NCI-H526 treated with DMSO at 0.1 percent for 48 hours (cell line): ENCODE measurements at regions not wholly inside any gene's neighbourhood (a gene's known extent, or its start where the extent isn't known, plus 50 kb on each side); places are given as distances from the start of the nearest gene placed in this dataset.
"Not testable (repeated sequence)": the region's sequence is repeated elsewhere in the genome, so short reads cannot be mapped to it uniquely, and the experiment has no call there.

ENCODE experiments used
- DNase-seq: peaks from one replicate; lab custom pipeline; 2025; lab: John Stamatoyannopoulos, UW

DNA sequence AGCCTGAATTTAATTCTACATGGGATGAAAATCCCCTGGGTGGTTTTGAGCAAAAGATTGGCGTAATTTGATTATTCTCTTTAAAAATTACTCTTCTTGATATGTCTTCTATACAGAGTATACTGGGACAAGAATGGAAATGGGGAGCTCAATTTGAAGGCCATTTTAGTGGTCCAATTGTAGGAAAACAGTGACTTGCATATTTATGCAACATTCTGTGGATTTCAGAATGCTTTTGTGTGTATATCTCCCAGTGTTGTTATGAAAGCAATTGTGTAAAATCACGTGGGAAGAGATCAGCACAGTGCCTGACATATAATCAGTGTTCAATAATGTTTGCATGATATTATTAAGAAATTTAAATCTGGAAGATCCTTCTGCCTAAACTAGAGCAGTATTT, 575.9 kb upstream of the PBX1 start:
- no peak for DNase-seq

DNA sequence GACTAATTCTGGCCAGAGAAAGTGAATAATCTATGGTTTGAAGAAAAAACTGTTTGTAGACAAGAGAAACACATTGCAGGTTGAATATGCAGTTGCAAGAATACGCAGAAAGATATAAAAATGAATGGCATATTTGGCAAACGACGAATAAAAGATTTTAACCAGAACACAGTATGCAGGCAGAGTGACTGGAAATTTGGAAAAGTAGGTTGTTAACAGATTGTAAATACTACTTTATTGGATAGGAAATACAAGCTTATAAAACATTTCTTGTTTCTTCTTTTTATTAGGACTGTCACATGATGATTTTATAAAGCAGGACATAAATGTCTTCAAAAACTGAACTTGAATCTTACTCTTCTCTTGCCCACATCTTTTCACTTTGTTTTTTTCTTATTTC, 573.3 kb upstream of the PBX1 start:
- DNase-seq: no peak

DNA sequence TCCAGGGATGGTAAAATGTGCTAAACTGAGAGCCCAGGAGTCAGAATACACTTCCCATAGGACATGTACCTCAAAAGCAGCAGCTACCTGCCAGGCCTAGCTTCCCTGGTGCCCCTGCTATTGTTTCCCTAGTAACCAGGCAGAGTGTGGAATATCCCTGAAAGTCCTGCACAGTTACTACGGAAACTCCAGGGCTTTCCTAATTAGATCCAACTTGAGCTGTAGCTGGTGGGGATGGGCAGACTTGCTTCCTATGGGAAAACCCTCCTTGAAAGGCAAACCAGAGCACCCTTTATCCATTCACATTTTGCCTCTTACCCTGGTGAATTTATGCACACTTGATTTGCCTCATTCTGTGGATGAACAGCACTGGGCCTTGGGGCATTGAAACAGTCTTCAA, 559.9 kb upstream of the PBX1 start:
- no peak for DNase-seq

DNA sequence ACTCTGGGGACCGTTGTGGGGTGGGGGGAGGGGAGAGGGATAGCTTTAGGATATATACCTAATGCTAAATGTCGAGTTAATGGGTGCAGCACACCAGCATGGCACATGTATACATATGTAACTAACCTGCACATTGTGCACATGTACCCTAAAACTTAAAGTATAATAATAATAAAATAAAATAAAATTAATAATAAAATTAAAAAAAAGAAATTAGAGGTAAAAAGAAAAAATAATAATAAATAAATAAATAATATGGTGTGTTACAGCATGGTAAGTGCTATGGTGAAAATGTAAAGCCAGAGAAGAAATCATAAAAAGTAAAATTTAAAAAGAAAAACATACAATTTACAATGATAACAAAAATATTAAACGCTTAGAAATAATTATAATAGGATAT, 552.8 kb upstream of the PBX1 start:
- DNase-seq: not testable (repeated sequence)

- DNase-seq: no peak
These were observed 552.4 kb upstream of the PBX1 start for GRCh38 chr1:164006621-164007020.

DNA sequence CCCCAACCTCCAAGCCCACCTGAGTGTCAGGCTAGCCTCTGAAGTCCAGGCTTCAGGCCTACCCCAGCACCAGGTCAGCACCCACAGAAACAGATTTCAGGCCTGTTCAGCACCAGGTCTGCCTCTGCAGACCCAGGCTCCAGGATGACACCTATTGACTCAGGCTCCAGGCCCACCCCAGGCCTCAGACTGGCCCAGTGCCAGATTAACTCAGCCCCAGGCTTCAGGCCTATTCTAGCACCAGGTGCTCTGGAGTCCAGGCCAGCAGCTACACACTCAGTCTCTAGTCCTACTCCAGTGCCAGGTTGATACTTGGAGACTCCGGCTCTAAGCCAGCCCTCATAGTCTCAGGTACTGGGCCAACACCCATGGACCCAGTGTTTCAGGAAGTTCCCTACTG, 541.7 kb upstream of the PBX1 start:
- DNase-seq: no peak

GRCh38 chr1:164020391-164020790, 538.6 kb upstream of the PBX1 start:
- no peak for DNase-seq

GRCh38 chr1:164021813-164022212, 537.2 kb upstream of the PBX1 start:
- DNase-seq: no peak

DNA sequence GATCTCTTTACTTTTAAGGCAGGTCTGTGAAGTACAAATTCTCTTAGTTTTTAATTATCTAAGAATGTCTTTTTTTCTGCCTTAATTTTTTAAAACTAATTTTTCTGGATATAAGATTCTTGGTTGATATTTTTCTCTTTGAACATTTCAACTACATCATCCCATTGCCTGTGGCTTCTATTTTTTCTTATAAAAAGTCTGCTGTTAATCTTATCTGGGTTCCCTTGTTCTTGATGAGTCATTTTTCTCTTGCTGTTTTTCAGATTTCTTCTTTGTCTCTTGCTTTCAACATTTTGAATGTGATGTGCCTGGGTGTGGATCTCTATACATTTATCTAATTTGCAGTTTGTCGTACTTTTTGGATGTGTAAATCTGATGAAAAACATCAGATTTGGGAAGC, 525.2 kb upstream of the PBX1 start:
- DNase-seq: no peak

GRCh38 chr1:164040754-164041153, 518.2 kb upstream of the PBX1 start:
- DNase-seq: peak; percentile 42

DNA sequence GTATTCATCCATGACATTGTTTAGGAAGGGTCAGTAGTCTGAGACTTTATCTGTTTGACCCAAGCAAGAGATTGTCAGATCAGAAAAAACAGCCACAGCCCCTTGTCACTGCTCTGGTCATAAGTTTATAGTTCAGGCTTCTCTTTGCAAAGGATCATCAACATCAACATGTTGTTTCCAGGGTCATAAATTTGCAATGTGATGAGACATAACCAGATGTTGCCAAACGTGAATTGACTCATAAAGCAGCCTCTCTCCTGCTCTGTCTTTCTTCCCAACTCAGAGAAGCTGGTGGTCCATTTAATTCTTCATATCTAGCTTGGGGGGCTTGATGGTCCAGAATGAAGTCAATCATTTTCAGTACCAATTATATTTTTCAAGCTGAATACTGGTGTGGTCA, 507.2 kb upstream of the PBX1 start:
- DNase-seq: no peak

DNA sequence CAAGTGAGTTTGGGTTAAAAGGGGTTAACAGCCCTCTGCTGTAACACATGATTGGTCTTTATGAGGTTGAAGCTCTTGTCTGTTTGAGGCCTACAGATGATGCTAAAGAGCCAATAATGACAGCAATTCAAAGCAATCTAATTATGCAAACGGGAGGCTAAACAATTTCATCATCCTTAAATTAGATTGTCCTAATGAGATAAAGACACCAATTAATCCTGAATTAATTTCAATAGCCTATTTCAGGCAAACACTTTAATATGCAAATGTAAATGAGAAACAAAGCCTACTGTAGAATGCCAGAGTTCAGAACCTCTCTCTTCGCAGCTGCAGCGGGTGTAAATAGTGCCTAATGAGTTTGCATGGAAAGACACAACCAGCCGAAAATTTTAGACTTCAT, 504.7 kb upstream of the PBX1 start:
- peak; percentile 97 for DNase-seq

GRCh38 chr1:164058198-164058597, 500.8 kb upstream of the PBX1 start:
- no peak for DNase-seq

GRCh38 chr1:164061528-164061927, 497.5 kb upstream of the PBX1 start:
- no peak for DNase-seq

- DNase-seq: no peak
These were observed 494.5 kb upstream of the PBX1 start for GRCh38 chr1:164064501-164064900.

DNA sequence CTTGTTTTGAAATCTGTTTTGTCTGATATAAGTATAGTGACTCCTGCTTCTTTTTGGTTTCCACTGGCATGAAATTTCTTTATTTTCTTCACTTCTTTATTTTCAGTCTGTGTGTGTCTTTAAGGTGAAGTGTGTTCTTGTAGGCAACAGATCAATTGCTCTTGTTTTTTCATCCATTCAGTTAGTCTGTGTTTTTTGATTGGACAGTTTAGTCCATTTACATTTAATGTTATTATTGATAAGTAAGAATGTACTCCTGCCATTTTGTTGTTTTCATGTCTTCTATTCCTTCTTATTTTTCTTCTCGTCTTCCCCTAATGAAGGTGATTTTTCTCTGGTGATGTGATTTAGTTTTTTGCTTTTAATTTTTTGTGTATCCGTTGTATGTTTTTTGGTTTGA, 487.7 kb upstream of the PBX1 start:
- no peak for DNase-seq

GRCh38 chr1:164086832-164087231, 472.2 kb upstream of the PBX1 start:
- no peak for DNase-seq

DNA sequence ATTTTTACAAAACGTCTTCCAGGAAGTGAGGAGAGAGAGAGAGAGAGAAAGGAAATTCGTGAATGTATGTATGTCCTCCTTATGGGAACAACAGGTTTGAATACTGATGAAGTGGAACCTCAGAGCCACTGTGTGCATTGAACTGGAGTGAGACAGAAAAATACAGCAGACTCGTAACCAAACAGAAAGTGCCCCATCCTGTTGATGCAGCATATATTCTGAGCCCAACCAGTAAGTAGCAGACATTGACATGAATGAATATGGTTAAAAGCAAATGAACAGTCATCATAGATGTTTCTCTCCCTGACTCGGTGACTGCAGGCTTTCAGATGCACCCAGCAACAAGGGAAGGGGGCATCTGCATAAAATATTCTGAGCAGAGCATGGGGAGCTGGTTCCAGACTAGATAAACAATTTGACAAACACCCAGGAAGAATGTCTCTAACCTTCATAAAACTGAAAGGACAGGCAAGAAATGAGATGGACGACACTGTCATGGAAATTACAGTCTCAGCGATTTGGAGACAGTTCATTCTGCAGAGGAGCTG, 471.0 kb upstream of the PBX1 start:
- DNase-seq: peak; percentile 72

DNA sequence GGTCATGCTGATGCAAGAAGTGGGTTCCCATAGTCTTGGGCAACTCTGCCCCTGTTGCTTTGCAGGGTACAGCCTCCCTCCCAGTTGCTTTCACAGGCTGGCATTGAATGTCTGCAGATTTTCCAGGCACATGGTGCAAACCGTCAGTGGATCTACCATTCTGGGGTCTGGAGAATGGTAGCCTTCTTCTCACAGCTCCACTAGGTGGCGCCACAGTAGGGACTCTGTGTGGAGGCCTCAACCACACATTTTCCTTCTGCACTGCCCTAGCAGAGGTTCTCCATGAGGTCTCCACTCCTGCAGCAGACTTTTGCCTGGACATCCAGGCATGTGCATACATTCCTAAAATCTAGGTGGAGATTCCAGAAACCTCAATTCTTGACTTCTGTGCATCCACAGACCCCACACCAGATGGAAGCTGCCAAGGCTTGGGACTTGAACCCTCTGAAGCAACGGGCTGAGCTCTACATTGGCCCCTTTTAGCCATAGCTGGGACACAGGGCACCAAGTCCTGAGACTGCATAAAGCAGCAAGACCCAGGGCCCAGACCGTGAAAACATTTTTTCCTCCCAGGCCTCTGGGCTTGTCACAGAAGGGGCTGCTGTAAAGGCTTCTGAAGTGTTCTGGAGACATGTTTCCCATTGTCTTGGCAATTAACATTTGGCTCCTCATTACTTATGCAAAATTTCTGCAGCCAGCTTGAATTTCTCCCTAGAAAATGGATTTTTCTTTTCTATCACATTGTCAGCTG, 466.2 kb upstream of the PBX1 start:
- no peak for DNase-seq

GRCh38 chr1:164093543-164093942, 465.4 kb upstream of the PBX1 start:
- DNase-seq: no peak

DNA sequence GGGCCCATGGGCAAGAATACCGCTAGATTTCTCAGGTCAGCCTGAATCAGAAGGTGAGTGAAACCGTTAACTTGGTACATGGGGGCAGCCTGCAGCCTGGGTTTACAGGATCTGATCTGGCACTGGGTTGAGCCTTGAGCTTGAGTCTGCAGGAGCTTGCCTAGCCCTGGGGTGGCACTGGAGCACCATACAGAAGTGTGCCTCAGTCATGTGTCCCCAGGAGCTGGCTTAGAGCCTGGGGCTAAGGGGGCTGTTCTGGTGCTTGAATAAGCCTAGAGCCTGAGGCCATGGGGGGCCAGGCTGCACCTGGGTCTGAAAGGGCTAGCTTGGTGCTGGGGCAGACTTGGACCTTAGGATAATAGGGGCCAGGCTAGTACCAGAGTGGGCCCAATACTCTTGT, 457.2 kb upstream of the PBX1 start:
- DNase-seq: no peak

DNA sequence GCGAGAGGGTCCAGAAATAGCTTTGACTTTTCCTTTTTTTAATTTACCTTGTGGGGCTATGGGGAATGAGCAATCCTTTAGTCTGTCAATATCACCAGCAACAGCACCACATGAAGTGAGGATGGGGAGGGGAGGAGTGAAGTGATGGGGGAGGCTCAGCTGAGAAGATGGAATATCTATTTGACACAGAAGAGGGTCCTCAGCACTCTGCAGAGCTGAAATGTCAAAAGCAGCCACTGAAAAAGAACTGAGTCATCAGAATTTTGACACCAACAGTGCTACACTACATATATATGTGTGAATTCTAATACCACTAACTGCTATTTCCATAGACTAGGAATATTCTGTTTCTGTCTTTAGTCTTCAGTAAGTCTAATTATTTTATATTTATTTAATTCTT, 427.0 kb upstream of the PBX1 start:
- DNase-seq: no peak

- DNase-seq: no peak
These were observed 421.6 kb upstream of the PBX1 start for GRCh38 chr1:164137273-164137925.

- DNase-seq: no peak
These were observed 417.2 kb upstream of the PBX1 start for GRCh38 chr1:164141797-164142196.
